Activated CD4-positive, alpha-beta memory T cell treated with anti-CD3 and anti-CD28 coated beads for 36 hours (primary cell): ENCODE measurements at regions not wholly inside any gene's neighbourhood (a gene's known extent, or its start where the extent isn't known, plus 50 kb on each side); places are given as distances from the start of the nearest gene placed in this dataset.
"Not testable (repeated sequence)": the region's sequence is repeated elsewhere in the genome, so short reads cannot be mapped to it uniquely, and the experiment has no call there.

Experiments
- CTCF ChIA-PET: fragments of 350-600 bp; sonication (Branson Sonifier 250); formaldehyde crosslinking; loops from one replicate; lab custom pipeline; 2021; ENCODE audit warnings: antibody characterized with exemption, inconsistent platforms; lab: Charles Lee
- POLR2A ChIA-PET: fragments of 350-600 bp; sonication (Branson Sonifier 250); formaldehyde crosslinking; loops from one replicate; lab custom pipeline; 2021; ENCODE audit warnings: antibody characterized with exemption; lab: Charles Lee
- DNase-seq: peaks from one replicate; pipeline ENCODE4 v3.0.0-alpha.2; 2020
- H3K27ac Mint-ChIP-seq: one replicate; pipeline ENCODE4 v1.8.0; 2021; ENCODE audit warnings: mixed read lengths
- H3K27me3 Mint-ChIP-seq: one replicate; pipeline ENCODE4 v1.8.0; 2021; ENCODE audit warnings: mixed read lengths
- H3K36me3 Mint-ChIP-seq: one replicate; pipeline ENCODE4 v1.8.0; 2021; ENCODE audit warnings: mixed read lengths
- H3K4me1 Mint-ChIP-seq: one replicate; pipeline ENCODE4 v1.8.0; 2021; ENCODE audit warnings: low read depth, mixed read lengths
- H3K4me3 Mint-ChIP-seq: one replicate; pipeline ENCODE4 v1.8.0; 2021; ENCODE audit warnings: mild to moderate bottlenecking, mixed read lengths
- H3K9me3 Mint-ChIP-seq: one replicate; pipeline ENCODE4 v1.8.0; 2021; ENCODE audit warnings: mixed read lengths
- intact Hi-C: fragments of 100-400 bp; cut with micrococcal nuclease; formaldehyde crosslinking; loops from one replicate; pipeline ENCODE4 v1.15.1; 2023

DNA sequence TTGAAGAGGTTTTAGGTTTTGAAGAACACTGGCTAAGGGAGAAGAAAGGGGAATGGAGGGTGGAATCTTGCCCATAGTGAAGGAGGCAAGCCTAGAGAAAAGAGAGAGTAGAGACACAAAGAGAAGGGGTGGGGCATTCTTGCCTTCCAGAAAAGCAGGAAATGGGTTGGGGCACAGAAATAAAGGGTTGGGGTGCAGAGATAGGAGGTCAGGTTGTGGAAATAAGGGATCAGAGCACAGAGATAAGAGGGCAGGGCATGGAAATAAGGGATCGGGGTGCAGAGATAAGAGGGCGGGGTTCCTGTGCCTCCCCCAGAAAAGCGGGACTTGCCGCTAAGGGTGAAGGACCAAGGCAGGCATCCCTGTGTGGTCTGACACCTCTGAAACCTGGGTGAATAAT lies 69.9 kb downstream of the ALG1L2 start:
- H3K27me3 Mint-ChIP-seq, POLR2A ChIA-PET, H3K4me3 Mint-ChIP-seq, intact Hi-C loops, DNase-seq, H3K27ac Mint-ChIP-seq, H3K9me3 Mint-ChIP-seq, H3K4me1 Mint-ChIP-seq, H3K36me3 Mint-ChIP-seq, CTCF ChIA-PET: not testable (repeated sequence)

DNA sequence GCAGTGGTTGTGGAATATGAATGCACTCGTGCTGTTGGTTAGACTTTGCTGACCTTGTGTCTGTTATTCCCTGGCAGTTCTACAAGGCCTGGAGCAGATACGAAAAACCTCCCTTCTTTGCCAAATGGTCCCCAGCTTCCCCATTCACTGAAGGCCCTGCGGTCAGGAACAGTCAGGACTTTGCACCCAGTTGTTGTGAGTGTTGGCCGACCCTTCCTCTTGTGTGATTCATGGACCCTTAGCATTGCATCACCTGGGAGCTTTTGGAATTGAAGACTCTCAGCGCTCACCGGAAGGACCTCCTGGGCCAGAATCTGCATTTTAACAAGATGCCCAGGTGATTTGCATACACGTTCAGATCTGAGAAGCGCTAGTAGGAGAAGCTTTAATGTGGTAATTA lies 71.6 kb downstream of the ALG1L2 start:
- H3K27me3 Mint-ChIP-seq, CTCF ChIA-PET, intact Hi-C loops, H3K4me1 Mint-ChIP-seq, H3K4me3 Mint-ChIP-seq, POLR2A ChIA-PET, H3K36me3 Mint-ChIP-seq, DNase-seq, H3K27ac Mint-ChIP-seq, H3K9me3 Mint-ChIP-seq: not testable (repeated sequence)

- POLR2A ChIA-PET, DNase-seq, CTCF ChIA-PET, H3K27me3 Mint-ChIP-seq, intact Hi-C loops, H3K4me3 Mint-ChIP-seq, H3K9me3 Mint-ChIP-seq, H3K27ac Mint-ChIP-seq, H3K36me3 Mint-ChIP-seq, H3K4me1 Mint-ChIP-seq: not testable (repeated sequence)
These were observed 73.8 kb downstream of the ALG1L2 start for GRCh38 chr3:130155464-130155863.

GRCh38 chr3:130166856-130167255 lies 85.2 kb downstream of the ALG1L2 start:
- CTCF ChIA-PET, H3K4me3 Mint-ChIP-seq, DNase-seq, H3K36me3 Mint-ChIP-seq, POLR2A ChIA-PET, H3K27ac Mint-ChIP-seq, H3K4me1 Mint-ChIP-seq, H3K9me3 Mint-ChIP-seq, intact Hi-C loops: not testable (repeated sequence)
- H3K27me3 Mint-ChIP-seq = peaks cover 13% of the 10 kb centered on the region

- H3K4me1 Mint-ChIP-seq = peaks cover 24% of the 10 kb centered on the region
- H3K36me3 Mint-ChIP-seq, DNase-seq, intact Hi-C loops, H3K27me3 Mint-ChIP-seq, CTCF ChIA-PET, H3K9me3 Mint-ChIP-seq, POLR2A ChIA-PET, H3K4me3 Mint-ChIP-seq, H3K27ac Mint-ChIP-seq: not testable (repeated sequence)
These were observed 93.6 kb downstream of the ALG1L2 start for GRCh38 chr3:130175195-130175594.

- H3K36me3 Mint-ChIP-seq, DNase-seq, H3K27me3 Mint-ChIP-seq, CTCF ChIA-PET, POLR2A ChIA-PET, H3K9me3 Mint-ChIP-seq, H3K27ac Mint-ChIP-seq, intact Hi-C loops, H3K4me3 Mint-ChIP-seq: not testable (repeated sequence)
- H3K4me1 Mint-ChIP-seq = peaks cover 26% of the 10 kb centered on the region
These were observed 95.0 kb downstream of the ALG1L2 start for GRCh38 chr3:130176476-130177256.

DNA sequence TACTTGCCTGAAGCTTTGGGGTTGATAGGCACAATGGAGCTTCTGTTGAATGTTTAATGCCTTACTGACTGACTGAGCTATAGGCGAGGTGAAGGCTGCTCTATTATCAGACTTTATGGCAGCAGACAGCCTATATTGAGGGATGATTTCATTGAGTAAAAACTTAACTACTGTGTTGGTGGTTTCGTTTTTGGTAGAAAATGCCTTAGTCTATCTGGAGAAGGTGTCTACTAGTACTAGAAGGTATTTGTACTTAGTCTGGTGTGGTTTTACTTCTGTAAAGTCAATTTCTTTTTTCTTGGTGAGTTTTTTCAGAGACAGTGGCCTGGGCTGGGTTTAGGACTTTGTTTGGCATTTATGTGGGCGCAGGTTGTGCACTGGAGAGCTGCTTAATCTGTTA lies 97.2 kb downstream of the ALG1L2 start:
- H3K27ac Mint-ChIP-seq = peak overlapping the region; percentile 77
- peaks cover 26% of the 10 kb centered on the region for H3K4me1 Mint-ChIP-seq
- peak overlapping the region; percentile 64 for H3K4me3 Mint-ChIP-seq
- CTCF ChIA-PET, DNase-seq, POLR2A ChIA-PET, intact Hi-C loops, H3K36me3 Mint-ChIP-seq, H3K27me3 Mint-ChIP-seq, H3K9me3 Mint-ChIP-seq: not testable (repeated sequence)

DNA sequence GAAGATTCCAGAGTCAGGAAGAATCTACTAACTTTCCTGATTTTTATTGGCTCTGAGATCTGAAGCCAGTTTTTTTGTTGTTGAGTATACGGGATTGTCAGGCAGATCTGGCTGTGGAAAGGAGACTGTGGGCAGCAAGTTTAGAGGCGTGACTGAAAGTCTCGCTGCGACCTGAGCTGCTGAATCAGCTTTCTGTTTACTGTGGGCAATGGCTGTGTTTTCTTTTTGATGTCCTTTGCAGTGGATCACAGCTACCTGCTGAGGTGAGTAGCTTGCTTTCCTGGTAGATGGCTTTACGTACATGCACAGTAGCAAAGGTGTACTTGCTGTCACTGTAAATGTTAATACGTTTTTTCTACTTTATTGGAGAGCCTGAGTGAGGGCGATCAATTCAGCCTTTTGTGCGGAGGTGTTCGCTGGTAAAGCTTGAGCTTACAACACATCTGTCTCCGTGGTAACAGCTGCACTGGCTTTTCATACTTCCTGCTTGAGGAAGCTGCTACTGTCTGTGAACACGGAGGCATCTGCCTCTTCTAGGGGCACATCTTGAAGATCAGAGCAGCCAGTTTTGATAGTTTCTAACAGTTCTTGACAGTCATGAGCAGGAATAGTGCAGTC lies 97.8 kb downstream of the ALG1L2 start:
- H3K4me1 Mint-ChIP-seq = peaks cover 26% of the 10 kb centered on the region
- H3K27me3 Mint-ChIP-seq, H3K9me3 Mint-ChIP-seq, intact Hi-C loops, H3K36me3 Mint-ChIP-seq, POLR2A ChIA-PET: not testable (repeated sequence)
- H3K4me3 Mint-ChIP-seq = peak overlapping the region; percentile 65
- peak; percentile 63 for DNase-seq
- CTCF ChIA-PET = interaction anchor here (0.6 kb wide), 1 partner anchor 1288 kb away, joined by 3 read pairs; no protein-coding TSS in a partner anchor
- peak overlapping the region; percentile 77 for H3K27ac Mint-ChIP-seq

- H3K4me3 Mint-ChIP-seq, H3K27ac Mint-ChIP-seq, POLR2A ChIA-PET, CTCF ChIA-PET, DNase-seq, H3K27me3 Mint-ChIP-seq, H3K36me3 Mint-ChIP-seq, H3K9me3 Mint-ChIP-seq, intact Hi-C loops: not testable (repeated sequence)
- peaks cover 26% of the 10 kb centered on the region for H3K4me1 Mint-ChIP-seq
These were observed 100.8 kb downstream of the ALG1L2 start for GRCh38 chr3:130182475-130182874.

GRCh38 chr3:130183689-130184088 lies 102.1 kb downstream of the ALG1L2 start:
- CTCF ChIA-PET, H3K4me3 Mint-ChIP-seq, H3K27ac Mint-ChIP-seq, intact Hi-C loops, H3K27me3 Mint-ChIP-seq, DNase-seq, H3K36me3 Mint-ChIP-seq, POLR2A ChIA-PET, H3K9me3 Mint-ChIP-seq: not testable (repeated sequence)
- H3K4me1 Mint-ChIP-seq = peaks cover 16% of the 10 kb centered on the region

DNA sequence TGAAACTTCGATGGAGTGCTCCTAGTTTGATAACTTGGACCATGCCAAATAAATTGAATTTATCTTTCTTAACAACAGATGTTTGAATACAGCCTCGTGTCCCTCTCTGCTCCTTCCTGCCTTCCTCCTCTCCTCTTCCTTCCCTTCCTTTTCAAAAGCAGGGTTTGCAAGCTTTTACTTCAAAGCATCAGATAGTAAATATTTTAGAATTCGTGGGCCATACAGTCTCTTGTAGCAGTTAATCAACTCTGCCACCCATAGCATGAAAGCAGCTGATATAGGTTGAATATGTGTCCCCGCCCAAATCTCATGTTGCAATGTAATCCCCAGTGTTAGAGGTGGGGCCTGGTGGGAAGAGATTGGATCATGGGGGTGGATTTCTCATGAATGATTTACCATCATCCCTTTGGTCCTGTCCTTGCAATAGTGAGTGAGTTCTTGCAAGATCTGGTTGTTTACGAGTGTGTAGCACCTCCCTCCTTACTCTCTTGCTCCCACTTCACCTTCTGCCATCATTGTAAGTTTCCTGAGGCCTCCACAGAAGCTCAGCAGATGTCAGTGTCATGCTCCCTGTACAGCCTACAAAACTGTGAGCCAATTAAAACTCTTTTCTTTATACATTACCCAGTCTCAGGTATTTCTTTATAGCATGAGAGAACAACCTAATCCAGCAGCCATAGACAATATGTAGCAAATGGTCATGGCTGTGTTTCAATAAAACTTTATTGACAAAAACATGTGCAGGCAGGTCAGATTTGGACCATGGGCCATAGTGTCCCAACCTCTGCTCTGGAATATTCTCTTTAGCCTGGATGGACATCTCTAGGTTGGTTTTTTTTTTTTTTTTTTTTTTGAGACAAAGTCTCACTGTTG lies 102.8 kb downstream of the ALG1L2 start:
- CTCF ChIA-PET, H3K27ac Mint-ChIP-seq: not testable (repeated sequence)

DNA sequence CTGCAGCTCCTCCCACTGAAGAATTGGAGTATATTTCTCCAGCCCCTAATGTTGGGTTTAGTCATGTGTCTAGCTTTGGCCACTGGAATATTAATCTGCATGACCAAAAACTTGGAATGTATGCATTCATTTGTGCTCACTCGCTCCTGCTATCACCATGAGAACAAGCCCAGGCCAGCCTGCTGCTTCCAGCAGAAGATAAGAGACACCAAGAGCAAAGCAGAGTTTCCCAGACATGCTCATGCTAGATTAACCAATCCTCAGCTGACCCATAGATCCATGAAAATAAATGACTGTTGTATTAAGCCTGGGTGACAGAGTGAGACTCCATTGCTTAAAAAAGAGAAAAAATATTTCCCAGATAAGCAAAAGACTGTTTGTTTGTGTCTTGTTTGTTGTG lies 119.6 kb downstream of the ALG1L2 start:
- CTCF ChIA-PET, H3K36me3 Mint-ChIP-seq, H3K27me3 Mint-ChIP-seq, intact Hi-C loops, H3K4me1 Mint-ChIP-seq, POLR2A ChIA-PET, DNase-seq, H3K27ac Mint-ChIP-seq, H3K4me3 Mint-ChIP-seq: not testable (repeated sequence)
- H3K9me3 Mint-ChIP-seq = peaks cover 16% of the 10 kb centered on the region

More for the DNA sequence above, 102.8 kb downstream of the ALG1L2 start:
- H3K4me3 Mint-ChIP-seq, H3K9me3 Mint-ChIP-seq, H3K4me1 Mint-ChIP-seq, intact Hi-C loops, DNase-seq, H3K36me3 Mint-ChIP-seq, H3K27me3 Mint-ChIP-seq, POLR2A ChIA-PET: not testable (repeated sequence)
